Neural cell (in vitro differentiated cells): ENCODE measurements at regions not wholly inside any gene's neighbourhood (a gene's known extent, or its start where the extent isn't known, plus 50 kb on each side); places are given as distances from the start of the nearest gene placed in this dataset.

Experiments used
- H2AFZ ChIP-seq: fragments of 200-600, 300-800 bp; sonication (generic), shearing (Covaris generic); 2 replicates; pipeline ENCODE4 v1.6.0; 2014; ENCODE audit warnings: low read depth, mild to moderate bottlenecking, antibody characterized with exemption, low read length, moderate library complexity
- H3F3A ChIP-seq: fragments of 200-600 bp; shearing (Covaris generic); 2 replicates; pipeline ENCODE4 v1.6.1; 2016; ENCODE audit warnings: mild to moderate bottlenecking, moderate library complexity, mixed read lengths, antibody characterized with exemption, low read length; ENCODE audit not compliant: insufficient read depth, poor library complexity, severe bottlenecking
- H3K27ac ChIP-seq: fragments of 200-600, 300-800 bp; sonication (generic), shearing (Covaris generic); 2 replicates; pipeline ENCODE4 v1.5.1; 2014; ENCODE audit warnings: mild to moderate bottlenecking, low read length, moderate library complexity
- H3K27me3 ChIP-seq: fragments of 300-800, 200-600 bp; sonication (generic), shearing (Covaris generic); 2 replicates; pipeline ENCODE4 v1.6.0; 2014; ENCODE audit warnings: mild to moderate bottlenecking, low read depth, low read length, moderate library complexity; ENCODE audit not compliant: insufficient read depth
- H3K36me3 ChIP-seq: fragments of 300-800, 200-600 bp; sonication (generic), shearing (Covaris generic); 2 replicates; pipeline ENCODE4 v1.5.1; 2014; ENCODE audit warnings: mild to moderate bottlenecking, antibody characterized with exemption, low read length, moderate library complexity; ENCODE audit not compliant: insufficient read depth
- H3K4me2 ChIP-seq: fragments of 300-800, 200-600 bp; sonication (generic), shearing (Covaris generic); 2 replicates; pipeline ENCODE4 v1.6.0; 2014; ENCODE audit warnings: mild to moderate bottlenecking, low read length
- H3K4me3 ChIP-seq: fragments of 300-800, 200-600 bp; sonication (generic), shearing (Covaris generic); 2 replicates; pipeline ENCODE4 v1.5.1; 2014; ENCODE audit warnings: mild to moderate bottlenecking, low read length, moderate library complexity
- H3K79me2 ChIP-seq: fragments of 200-600 bp; shearing (Covaris generic); replicated peaks from 2 replicates; pipeline ENCODE4 v1.6.0; 2014; ENCODE audit warnings: mild to moderate bottlenecking, low read length, moderate library complexity; ENCODE audit not compliant: insufficient read depth
- H3K9ac ChIP-seq: fragments of 300-800, 200-600 bp; sonication (generic), shearing (Covaris generic); 2 replicates; pipeline ENCODE4 v1.6.1; 2016; ENCODE audit warnings: mild to moderate bottlenecking, low read length, mixed read lengths
- H3K9me2 ChIP-seq: fragments of 200-600 bp; shearing (Covaris generic); 2 replicates; pipeline ENCODE4 v1.6.1; 2016; ENCODE audit warnings: mild to moderate bottlenecking, low read length, mixed read lengths; ENCODE audit not compliant: insufficient read depth
- H3K9me3 ChIP-seq: fragments of 200-600, 300-800 bp; sonication (generic), shearing (Covaris generic); 2 replicates; pipeline ENCODE4 v1.6.1; 2016; ENCODE audit warnings: mild to moderate bottlenecking, mixed run types, low read length, moderate library complexity, mixed read lengths
- H4K20me1 ChIP-seq: fragments of 200-600 bp; shearing (Covaris generic); 2 replicates; pipeline ENCODE4 v1.6.1; 2016; ENCODE audit warnings: mild to moderate bottlenecking, mixed run types; ENCODE audit not compliant: insufficient read depth
- EP300 ChIP-seq: fragments of 450-650 bp; conservative IDR thresholded peaks from 2 replicates; pipeline ENCODE4 v1.6.1; 2014; ENCODE audit warnings: antibody characterized with exemption, mild to moderate bottlenecking, moderate library complexity; ENCODE audit not compliant: poor library complexity, severe bottlenecking
- EZH2 ChIP-seq: fragments of 200-600, 300-800 bp; shearing (Covaris generic), sonication (generic); IDR thresholded peaks from 2 replicates; pipeline ENCODE4 v1.6.1; 2014; ENCODE audit warnings: antibody characterized with exemption, low read length, borderline replicate concordance, mild to moderate bottlenecking; ENCODE audit not compliant: insufficient read depth, poor library complexity, severe bottlenecking
- MXI1 ChIP-seq: fragments of 450-650 bp; conservative IDR thresholded peaks from 2 replicates; pipeline ENCODE4 v1.6.1; 2014; ENCODE audit warnings: antibody characterized with exemption, mild to moderate bottlenecking; ENCODE audit not compliant: poor library complexity, severe bottlenecking
- POLR2AphosphoS5 ChIP-seq: IDR thresholded peaks from 2 replicates; pipeline ENCODE4 v1.6.1; 2012
- RAD21 ChIP-seq: fragments of 450-650 bp; conservative IDR thresholded peaks from 2 replicates; pipeline ENCODE4 v1.6.1; 2014; ENCODE audit warnings: antibody characterized with exemption, mild to moderate bottlenecking, moderate library complexity
- SMC3 ChIP-seq: fragments of 450-650 bp; conservative IDR thresholded peaks from 2 replicates; pipeline ENCODE4 v1.6.1; 2014; ENCODE audit warnings: antibody characterized with exemption, mild to moderate bottlenecking, moderate library complexity; ENCODE audit not compliant: poor library complexity
- TAF1 ChIP-seq: IDR thresholded peaks from 2 replicates; pipeline ENCODE4 v1.6.1; 2012; ENCODE audit warnings: low read depth
- TF ChIP-seq, protein P1 (sequence below): IDR thresholded peaks from 2 replicates; pipeline ENCODE4 v1.6.1; 2012; ENCODE audit warnings: borderline replicate concordance
- TF ChIP-seq, protein P2 (sequence below): fragments of 450-650 bp; IDR thresholded peaks from 2 replicates; pipeline ENCODE4 v1.5.1; 2014; ENCODE audit warnings: antibody characterized with exemption, mild to moderate bottlenecking, moderate library complexity; ENCODE audit not compliant: poor library complexity, severe bottlenecking

DNA sequence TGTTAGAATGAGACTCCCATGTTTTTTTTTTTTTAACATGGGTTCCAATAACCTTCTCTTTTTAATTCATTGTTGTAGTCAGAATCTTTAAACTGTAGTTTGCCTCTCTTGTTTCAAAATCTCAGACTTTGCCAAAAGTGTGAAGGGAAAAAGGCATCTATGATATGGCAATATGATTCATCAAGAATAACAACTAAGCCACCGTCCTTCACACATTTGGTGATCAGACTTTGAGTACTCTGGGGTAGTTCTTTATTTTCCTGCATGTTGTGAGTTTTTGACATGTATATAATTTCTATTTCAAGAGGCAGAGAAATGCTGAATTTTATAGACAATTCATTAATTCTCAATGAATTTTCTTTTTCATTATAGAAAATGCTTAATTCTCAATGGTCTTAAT, 53.5 kb upstream of the CERS6 start:
- Histone ChIP-seq H3K36me3 (no peaks in the 10 kb centered on the region), H3K27ac (no peak overlapping the region), H3K79me2 (no peaks in the 10 kb centered on the region), H3F3A (no peaks in the 10 kb centered on the region), H3K9me2 (no peaks in the 10 kb centered on the region), H3K4me3 (no peak overlapping the region), H3K4me2 (no peak overlapping the region), H3K9me3 (no peaks in the 10 kb centered on the region), H3K27me3 (no peaks in the 10 kb centered on the region), H2AFZ (no peak overlapping the region), H3K9ac (no peak overlapping the region), H4K20me1 (no peaks in the 10 kb centered on the region)
- TF ChIP-seq RAD21: no peak
- TF ChIP-seq EZH2: no peak
- no peak for TF ChIP-seq SMC3
- TF ChIP-seq, protein P1, sequence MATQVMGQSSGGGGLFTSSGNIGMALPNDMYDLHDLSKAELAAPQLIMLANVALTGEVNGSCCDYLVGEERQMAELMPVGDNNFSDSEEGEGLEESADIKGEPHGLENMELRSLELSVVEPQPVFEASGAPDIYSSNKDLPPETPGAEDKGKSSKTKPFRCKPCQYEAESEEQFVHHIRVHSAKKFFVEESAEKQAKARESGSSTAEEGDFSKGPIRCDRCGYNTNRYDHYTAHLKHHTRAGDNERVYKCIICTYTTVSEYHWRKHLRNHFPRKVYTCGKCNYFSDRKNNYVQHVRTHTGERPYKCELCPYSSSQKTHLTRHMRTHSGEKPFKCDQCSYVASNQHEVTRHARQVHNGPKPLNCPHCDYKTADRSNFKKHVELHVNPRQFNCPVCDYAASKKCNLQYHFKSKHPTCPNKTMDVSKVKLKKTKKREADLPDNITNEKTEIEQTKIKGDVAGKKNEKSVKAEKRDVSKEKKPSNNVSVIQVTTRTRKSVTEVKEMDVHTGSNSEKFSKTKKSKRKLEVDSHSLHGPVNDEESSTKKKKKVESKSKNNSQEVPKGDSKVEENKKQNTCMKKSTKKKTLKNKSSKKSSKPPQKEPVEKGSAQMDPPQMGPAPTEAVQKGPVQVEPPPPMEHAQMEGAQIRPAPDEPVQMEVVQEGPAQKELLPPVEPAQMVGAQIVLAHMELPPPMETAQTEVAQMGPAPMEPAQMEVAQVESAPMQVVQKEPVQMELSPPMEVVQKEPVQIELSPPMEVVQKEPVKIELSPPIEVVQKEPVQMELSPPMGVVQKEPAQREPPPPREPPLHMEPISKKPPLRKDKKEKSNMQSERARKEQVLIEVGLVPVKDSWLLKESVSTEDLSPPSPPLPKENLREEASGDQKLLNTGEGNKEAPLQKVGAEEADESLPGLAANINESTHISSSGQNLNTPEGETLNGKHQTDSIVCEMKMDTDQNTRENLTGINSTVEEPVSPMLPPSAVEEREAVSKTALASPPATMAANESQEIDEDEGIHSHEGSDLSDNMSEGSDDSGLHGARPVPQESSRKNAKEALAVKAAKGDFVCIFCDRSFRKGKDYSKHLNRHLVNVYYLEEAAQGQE: no peak
- no peak for TF ChIP-seq TAF1
- TF ChIP-seq, protein P2, sequence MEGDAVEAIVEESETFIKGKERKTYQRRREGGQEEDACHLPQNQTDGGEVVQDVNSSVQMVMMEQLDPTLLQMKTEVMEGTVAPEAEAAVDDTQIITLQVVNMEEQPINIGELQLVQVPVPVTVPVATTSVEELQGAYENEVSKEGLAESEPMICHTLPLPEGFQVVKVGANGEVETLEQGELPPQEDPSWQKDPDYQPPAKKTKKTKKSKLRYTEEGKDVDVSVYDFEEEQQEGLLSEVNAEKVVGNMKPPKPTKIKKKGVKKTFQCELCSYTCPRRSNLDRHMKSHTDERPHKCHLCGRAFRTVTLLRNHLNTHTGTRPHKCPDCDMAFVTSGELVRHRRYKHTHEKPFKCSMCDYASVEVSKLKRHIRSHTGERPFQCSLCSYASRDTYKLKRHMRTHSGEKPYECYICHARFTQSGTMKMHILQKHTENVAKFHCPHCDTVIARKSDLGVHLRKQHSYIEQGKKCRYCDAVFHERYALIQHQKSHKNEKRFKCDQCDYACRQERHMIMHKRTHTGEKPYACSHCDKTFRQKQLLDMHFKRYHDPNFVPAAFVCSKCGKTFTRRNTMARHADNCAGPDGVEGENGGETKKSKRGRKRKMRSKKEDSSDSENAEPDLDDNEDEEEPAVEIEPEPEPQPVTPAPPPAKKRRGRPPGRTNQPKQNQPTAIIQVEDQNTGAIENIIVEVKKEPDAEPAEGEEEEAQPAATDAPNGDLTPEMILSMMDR: no peak
- TF ChIP-seq MXI1: no peak
- no peak for TF ChIP-seq POLR2AphosphoS5
- no peak for TF ChIP-seq EP300

DNA sequence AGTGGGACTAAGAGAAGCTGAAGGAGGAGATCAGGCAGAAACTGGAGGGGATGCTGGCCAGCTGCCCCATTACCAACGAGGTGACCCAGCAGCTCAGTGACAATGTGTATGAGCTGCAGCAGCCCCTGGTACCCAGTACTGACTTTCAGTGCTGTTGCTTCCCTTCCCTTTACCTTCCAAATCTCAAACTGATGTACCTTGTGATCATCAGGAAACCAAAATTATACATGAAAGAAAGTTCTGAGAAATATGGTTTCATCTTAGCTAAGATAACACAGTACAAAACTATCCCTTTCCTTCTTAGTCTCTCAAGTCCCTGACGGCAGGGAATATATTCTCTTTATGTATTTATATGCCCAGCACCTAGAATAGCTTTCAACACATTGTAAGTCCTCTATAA, 52.3 kb upstream of the CERS6 start:
- H3K79me2 ChIP-seq: no peaks in the 10 kb centered on the region
- no peaks in the 10 kb centered on the region for H3K36me3 ChIP-seq
- no peak overlapping the region for H3K27ac ChIP-seq
- no peaks in the 10 kb centered on the region for H3K9me3 ChIP-seq
- no peak overlapping the region for H3K4me2 ChIP-seq
- TF ChIP-seq POLR2AphosphoS5: no peak
- TF ChIP-seq EZH2: no peak
- no peak for TF ChIP-seq MXI1
- TF ChIP-seq TAF1: no peak
- TF ChIP-seq, protein P1: no peak
- TF ChIP-seq EP300: no peak
- TF ChIP-seq, protein P2: no peak
- TF ChIP-seq SMC3: no peak
- no peak for TF ChIP-seq RAD21
- no peaks in the 10 kb centered on the region for H3K27me3 ChIP-seq
- H4K20me1 ChIP-seq: no peaks in the 10 kb centered on the region
- no peak overlapping the region for H3K4me3 ChIP-seq
- no peak overlapping the region for H3K9ac ChIP-seq
- H3K9me2 ChIP-seq: no peaks in the 10 kb centered on the region
- no peaks in the 10 kb centered on the region for H3F3A ChIP-seq
- no peak overlapping the region for H2AFZ ChIP-seq
